Right kidney (tissue), 1 donor: ENCODE measurements at regions not wholly inside any gene's neighbourhood (a gene's known extent, or its start where the extent isn't known, plus 50 kb on each side); places are given as distances from the start of the nearest gene placed in this dataset.

ENCODE experiments used
- DNase-seq: peaks from one replicate; pipeline ENCODE4 v3.0.0-alpha.2; 2016

- DNase-seq, result no peak
Observed at GRCh38 chr2:58532641-58533040, 291.5 kb upstream of the FANCL start.

- DNase-seq, result no peak
Observed at GRCh38 chr2:58527647-58528046, 286.5 kb upstream of the FANCL start.

- DNase-seq, result peak; percentile 8
Observed at GRCh38 chr2:58521803-58522554, 280.9 kb upstream of the FANCL start.

- no peak for DNase-seq
Observed at GRCh38 chr2:58520903-58521302, 279.8 kb upstream of the FANCL start.

- no peak for DNase-seq
Observed at GRCh38 chr2:58517881-58518280, 276.8 kb upstream of the FANCL start.

- no peak for DNase-seq
Observed at GRCh38 chr2:58516695-58517094, 275.6 kb upstream of the FANCL start.

- no peak for DNase-seq
Observed at GRCh38 chr2:58515827-58516573, 274.9 kb upstream of the FANCL start.

GRCh38 chr2:58514252-58514651 lies 273.1 kb upstream of the FANCL start:
- no peak for DNase-seq

GRCh38 chr2:58512878-58513277 lies 271.8 kb upstream of the FANCL start:
- no peak for DNase-seq

GRCh38 chr2:58508006-58508405 lies 266.9 kb upstream of the FANCL start:
- no peak for DNase-seq

GRCh38 chr2:58503918-58504317 lies 262.8 kb upstream of the FANCL start:
- DNase-seq, result no peak

GRCh38 chr2:58502931-58503330 lies 261.8 kb upstream of the FANCL start:
- DNase-seq, result no peak

- DNase-seq, result no peak
Observed at GRCh38 chr2:58501371-58502160, 260.4 kb upstream of the FANCL start.

GRCh38 chr2:58497168-58497567 lies 256.0 kb upstream of the FANCL start:
- DNase-seq, result no peak

GRCh38 chr2:58495806-58496205 lies 254.7 kb upstream of the FANCL start:
- DNase-seq, result no peak

GRCh38 chr2:58494071-58494501 lies 253.0 kb upstream of the FANCL start:
- DNase-seq, result no peak

- DNase-seq, result no peak
Observed at GRCh38 chr2:58484629-58485028, 243.5 kb upstream of the FANCL start.

GRCh38 chr2:58484221-58484620 lies 243.1 kb upstream of the FANCL start:
- DNase-seq, result no peak

- DNase-seq, result no peak
Observed at GRCh38 chr2:58483307-58483706, 242.2 kb upstream of the FANCL start.

GRCh38 chr2:58481670-58482069 lies 240.5 kb upstream of the FANCL start:
- no peak for DNase-seq

- no peak for DNase-seq
Observed at GRCh38 chr2:58480141-58480540, 239.0 kb upstream of the FANCL start.

- DNase-seq, result no peak
Observed at GRCh38 chr2:58479535-58480140, 238.5 kb upstream of the FANCL start.

- no peak for DNase-seq
Observed at GRCh38 chr2:58476556-58476955, 235.4 kb upstream of the FANCL start.
